Stimulated activated CD4-positive, alpha-beta T cell treated with anti-CD3 and anti-CD28 coated beads, Interleukin-12 subunit alpha, Interleukin-12 subunit beta, amount 100 ng/mL, for 24 hours (primary cell): ENCODE measurements at regions not wholly inside any gene's neighbourhood (a gene's known extent, or its start where the extent isn't known, plus 50 kb on each side); places are given as distances from the start of the nearest gene placed in this dataset.

Experiments
- DNase-seq, 2 experiments: peaks; one replicate each; pipeline ENCODE4 v3.0.0-alpha.2; 2020; ENCODE audit warnings: low read depth in 2 of 2

- no peak for DNase-seq
Measured at GRCh38 chr14:42947991-42948390, 1341.3 kb downstream of the LRFN5 start.

- no peak for DNase-seq
Measured at GRCh38 chr14:42944284-42944683, 1337.6 kb downstream of the LRFN5 start.

GRCh38 chr14:42931308-42931707 lies 1324.6 kb downstream of the LRFN5 start:
- no peak for DNase-seq

GRCh38 chr14:42929806-42930480 lies 1323.3 kb downstream of the LRFN5 start:
- no peak for DNase-seq

- no peak for DNase-seq
Measured at GRCh38 chr14:42927313-42927712, 1320.6 kb downstream of the LRFN5 start.

GRCh38 chr14:42921901-42922300 lies 1315.2 kb downstream of the LRFN5 start:
- DNase-seq: no peak

GRCh38 chr14:42918615-42919014 lies 1311.9 kb downstream of the LRFN5 start:
- DNase-seq: no peak

GRCh38 chr14:42911642-42912041 lies 1305.0 kb downstream of the LRFN5 start:
- no peak for DNase-seq

- DNase-seq: no peak
Measured at GRCh38 chr14:42909659-42910058, 1303.0 kb downstream of the LRFN5 start.

- DNase-seq: no peak
Measured at GRCh38 chr14:42893183-42893582, 1286.5 kb downstream of the LRFN5 start.

GRCh38 chr14:42884100-42884499 lies 1277.4 kb downstream of the LRFN5 start:
- DNase-seq: no peak

GRCh38 chr14:42877716-42878115 lies 1271.0 kb downstream of the LRFN5 start:
- no peak for DNase-seq

- DNase-seq: no peak
Measured at GRCh38 chr14:42872786-42873185, 1266.1 kb downstream of the LRFN5 start.

- DNase-seq: no peak
Measured at GRCh38 chr14:42869681-42870080, 1263.0 kb downstream of the LRFN5 start.

GRCh38 chr14:42862114-42862513 lies 1255.4 kb downstream of the LRFN5 start:
- DNase-seq: no peak

- DNase-seq: no peak
Measured at GRCh38 chr14:42860371-42860770, 1253.7 kb downstream of the LRFN5 start.

GRCh38 chr14:42856106-42856505 lies 1249.4 kb downstream of the LRFN5 start:
- no peak for DNase-seq

GRCh38 chr14:42855085-42855484 lies 1248.4 kb downstream of the LRFN5 start:
- no peak for DNase-seq

GRCh38 chr14:42854061-42854460 lies 1247.4 kb downstream of the LRFN5 start:
- no peak for DNase-seq

GRCh38 chr14:42848652-42849051 lies 1242.0 kb downstream of the LRFN5 start:
- no peak for DNase-seq

GRCh38 chr14:42814817-42815216 lies 1208.1 kb downstream of the LRFN5 start:
- no peak for DNase-seq

- DNase-seq: no peak
Measured at GRCh38 chr14:42806909-42807315, 1200.2 kb downstream of the LRFN5 start.

- DNase-seq: no peak
Measured at GRCh38 chr14:42804141-42804540, 1197.5 kb downstream of the LRFN5 start.

GRCh38 chr14:42802346-42802745 lies 1195.7 kb downstream of the LRFN5 start:
- DNase-seq: no peak
